ENCODE measurements at regions not wholly inside any gene's neighbourhood (a gene's known extent, or its start where the extent isn't known, plus 50 kb on each side); places are given as distances from the start of the nearest gene placed in this dataset.

DNA sequence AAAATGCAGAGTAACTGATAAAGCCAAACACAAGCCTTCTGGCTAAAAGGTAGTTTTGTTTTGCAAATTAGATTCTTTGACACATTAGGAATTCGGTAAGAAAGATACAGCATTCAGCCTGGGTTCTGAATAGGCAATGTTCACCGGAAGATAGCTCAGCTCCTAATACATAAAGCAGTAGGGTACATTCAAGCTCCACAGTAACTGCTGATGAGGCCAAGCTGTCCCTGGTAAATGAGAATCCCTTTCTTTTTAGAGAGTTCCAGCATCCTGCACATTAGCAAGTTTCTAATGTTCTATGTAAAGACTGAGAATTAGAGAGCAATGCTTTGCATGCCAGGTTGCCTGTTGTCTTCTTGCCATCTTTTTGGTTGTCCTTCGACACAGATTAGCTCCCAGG, 316.3 kb upstream of the SLC14A2 start:
- DNase-seq (ENCODE audit: low read depth in 4 of 4, low spot score in 2 of 4) = no peak

DNA sequence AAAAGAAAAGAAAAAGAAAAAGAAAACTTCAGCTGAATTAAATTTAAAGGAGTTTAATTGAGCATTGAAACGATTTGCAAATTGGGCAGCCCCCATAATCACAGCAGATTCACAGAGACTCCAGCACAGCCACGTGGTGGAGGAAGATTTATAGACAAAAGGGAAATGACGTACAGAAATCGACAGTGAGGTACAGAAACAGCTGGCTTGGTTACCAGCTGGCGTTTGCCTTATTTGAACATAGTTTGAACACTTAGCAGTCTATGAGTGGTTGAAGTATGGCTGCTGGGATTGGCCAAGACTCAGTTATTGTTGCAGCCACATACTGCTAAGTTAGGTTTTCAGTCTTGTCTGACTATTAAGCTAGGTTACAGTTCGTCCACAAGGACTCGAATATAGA, 312.2 kb upstream of the SLC14A2 start:
- no peak for DNase-seq (ENCODE audit: low read depth in 4 of 4, low spot score in 2 of 4)

DNA sequence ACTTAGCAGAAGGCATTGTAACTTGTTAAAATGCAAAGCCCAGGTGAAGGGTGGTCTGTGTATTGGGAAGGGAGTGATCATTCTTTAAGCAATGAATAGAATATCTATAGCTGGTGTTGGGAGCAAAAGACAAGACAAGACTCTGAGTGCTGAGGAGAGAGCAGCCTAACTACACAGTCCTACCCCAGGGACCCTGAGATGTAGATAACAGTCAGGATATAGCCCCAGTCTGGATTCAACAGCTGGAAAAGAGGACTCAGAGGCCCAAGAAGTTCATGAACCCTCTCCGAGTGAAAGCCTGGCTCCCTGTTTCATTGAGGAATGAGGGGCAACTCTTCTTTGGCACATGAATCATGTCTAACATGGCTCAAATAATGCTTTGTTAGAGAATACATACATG, 310.7 kb upstream of the SLC14A2 start:
- no peak for DNase-seq (ENCODE audit: low read depth in 4 of 4, low spot score in 2 of 4)

DNA sequence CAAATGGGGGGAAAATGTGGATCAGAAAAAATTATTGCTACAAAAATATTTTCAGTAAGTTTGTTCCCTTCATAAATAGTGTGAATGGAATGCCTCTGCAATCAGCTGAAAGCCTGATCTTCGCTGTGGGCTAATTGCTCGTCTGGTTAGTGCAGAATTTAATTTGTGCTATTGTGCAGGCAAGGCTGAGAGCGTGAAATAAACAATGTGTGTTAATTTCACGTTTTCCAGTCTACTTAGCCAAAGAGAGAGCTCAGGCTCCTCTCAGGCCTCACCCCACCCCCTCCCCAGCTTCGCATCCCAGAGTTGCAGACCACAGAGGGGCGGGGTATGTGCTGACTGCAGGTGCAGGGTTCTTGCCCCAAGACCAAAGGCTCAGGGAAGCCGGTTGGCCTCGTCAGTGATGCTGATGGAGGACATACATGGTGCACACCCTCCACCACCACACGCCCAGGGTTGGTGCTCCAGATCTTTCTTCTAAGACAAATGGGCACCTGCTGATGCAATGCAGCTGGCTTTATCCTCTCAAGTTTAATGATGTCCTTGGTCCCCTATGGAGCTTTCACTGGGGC, 302.6 kb upstream of the SLC14A2 start:
- no peak for DNase-seq (ENCODE audit: low read depth in 4 of 4, low spot score in 2 of 4)

DNA sequence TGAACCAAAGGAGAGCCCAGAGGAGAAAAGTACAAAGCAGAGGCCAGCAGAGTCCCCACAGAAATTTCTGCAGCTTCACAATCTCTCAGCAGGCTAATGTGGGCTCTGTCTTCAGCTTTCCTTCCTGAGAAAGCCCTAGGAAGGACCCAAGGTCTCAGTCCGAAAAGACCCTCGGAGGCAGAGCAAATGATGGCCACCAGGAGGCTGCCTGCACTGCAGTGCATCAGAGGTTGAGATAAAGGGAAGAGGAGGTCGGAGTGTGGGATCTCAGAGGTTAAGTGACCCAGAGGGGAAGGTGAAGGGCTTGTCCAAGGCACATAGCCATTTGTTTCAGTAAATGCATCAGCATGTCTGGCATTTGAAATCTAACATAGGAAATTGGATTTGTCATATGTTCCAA, 299.1 kb upstream of the SLC14A2 start:
- DNase-seq (ENCODE audit: low read depth in 4 of 4, low spot score in 2 of 4) = no peak

DNA sequence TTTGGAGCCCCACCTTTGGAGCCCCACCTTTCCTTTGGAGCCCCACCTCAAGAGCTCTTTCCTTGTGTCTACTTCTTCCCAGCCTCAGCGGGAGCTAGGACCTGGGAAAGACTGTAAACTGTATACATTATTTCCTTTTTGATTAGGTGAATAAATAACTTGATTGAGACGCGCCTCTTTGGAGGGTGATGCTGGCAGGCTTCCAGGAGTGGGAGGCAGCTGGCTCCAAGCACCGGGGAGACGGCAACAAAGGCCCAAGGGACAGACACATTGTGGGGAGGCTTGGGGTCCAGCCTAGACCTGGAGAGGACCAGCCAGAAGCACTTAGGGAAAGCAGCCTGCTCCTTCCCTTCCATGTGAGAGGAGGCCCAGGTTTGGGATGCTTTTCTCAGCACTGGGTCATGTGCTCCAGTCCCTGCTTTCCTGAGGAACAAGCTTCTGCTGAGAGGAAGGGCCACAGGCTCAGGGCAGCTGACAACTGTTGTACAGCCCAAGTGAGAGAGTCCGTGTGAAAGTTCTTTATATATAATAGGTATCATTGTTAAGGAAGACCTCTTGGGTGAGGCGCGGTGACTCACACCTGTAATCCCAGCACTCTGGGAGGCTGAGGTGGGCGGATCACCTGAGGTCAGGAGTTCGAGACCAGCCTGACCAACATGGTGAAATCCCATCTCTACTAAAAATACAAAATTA, 297.2 kb upstream of the SLC14A2 start:
- no peak for DNase-seq (ENCODE audit: low read depth in 4 of 4, low spot score in 2 of 4)

DNA sequence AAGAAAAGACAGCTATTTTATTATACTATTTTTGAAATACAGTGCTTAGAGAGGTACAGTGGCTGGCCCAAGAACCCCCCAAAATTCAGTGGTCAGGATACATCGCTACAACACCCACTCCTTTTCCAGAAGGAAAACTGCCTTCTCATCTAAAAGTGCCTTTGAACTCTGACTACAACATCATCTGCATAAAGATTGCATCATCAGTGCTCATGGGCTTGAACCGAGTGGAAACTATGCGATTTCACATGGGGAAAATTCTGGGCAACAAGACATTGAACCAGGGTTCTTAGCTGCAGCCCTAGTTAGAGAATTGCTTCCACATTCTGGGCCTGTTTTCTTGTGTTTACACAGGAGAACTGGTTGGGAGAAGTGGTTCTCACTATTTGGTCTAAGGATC, 294.6 kb upstream of the SLC14A2 start:
- DNase-seq (ENCODE audit: low read depth in 4 of 4, low spot score in 2 of 4) = no peak

DNA sequence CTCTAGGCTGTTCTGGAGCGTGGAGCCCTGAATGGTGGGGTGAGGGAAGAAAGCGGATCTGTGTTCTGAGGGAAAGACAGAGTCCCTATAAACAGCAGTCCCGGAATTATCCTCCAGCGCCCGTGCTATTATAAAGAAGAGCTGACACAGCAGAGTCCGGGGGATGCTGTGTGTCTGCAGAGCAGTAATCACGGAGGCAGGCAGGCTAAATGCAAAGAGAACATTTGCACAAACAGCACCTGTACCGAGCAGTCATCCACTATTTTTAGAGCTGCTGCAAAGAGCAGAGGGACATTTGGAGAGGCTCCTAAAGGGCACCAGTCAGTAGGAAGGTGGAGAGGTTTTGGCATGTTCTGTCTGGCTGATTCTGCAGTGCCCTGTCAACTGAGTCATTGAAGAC, 293.8 kb upstream of the SLC14A2 start:
- no peak for DNase-seq (ENCODE audit: low read depth in 4 of 4, low spot score in 2 of 4)

DNA sequence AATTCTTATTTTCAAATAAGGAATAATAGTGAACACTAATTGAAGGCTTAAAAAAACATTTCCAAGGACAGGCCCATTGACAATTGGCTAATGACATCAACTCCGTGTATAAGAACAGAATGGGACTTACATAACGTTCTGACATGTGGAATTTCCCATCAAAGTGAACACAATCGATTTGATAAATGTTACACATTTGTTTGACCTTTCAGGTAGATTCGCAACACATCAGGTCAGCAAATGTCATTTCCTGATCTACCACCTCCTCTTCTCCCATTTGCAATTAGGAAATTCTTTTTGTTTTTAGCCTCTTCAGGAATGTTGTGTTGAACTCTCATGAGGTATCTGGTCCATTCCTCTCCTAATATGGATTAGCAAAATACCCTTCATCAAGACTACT, 292.9 kb upstream of the SLC14A2 start:
- DNase-seq (ENCODE audit: low read depth in 4 of 4, low spot score in 2 of 4) = no peak

DNA sequence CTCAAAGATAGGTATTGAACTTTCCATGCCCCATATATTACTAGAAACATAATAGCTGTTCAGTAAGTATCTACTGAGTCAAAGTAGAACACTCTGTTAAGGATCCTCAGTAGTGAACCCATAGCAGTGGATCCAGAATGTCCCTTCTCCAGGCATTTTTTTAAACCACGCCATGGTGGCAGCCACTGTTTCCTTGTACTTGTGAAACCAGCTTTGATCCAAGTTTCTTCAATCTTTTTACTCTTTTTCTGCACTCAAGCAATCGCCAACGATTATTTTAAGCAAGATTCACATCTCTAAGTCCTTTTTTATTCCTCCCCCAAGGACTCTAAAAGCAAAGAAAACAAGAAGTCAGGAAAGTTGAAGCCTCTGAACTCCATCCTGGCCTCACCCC, 291.2 kb upstream of the SLC14A2 start:
- DNase-seq (ENCODE audit: low read depth in 4 of 4, low spot score in 2 of 4) = no peak

DNA sequence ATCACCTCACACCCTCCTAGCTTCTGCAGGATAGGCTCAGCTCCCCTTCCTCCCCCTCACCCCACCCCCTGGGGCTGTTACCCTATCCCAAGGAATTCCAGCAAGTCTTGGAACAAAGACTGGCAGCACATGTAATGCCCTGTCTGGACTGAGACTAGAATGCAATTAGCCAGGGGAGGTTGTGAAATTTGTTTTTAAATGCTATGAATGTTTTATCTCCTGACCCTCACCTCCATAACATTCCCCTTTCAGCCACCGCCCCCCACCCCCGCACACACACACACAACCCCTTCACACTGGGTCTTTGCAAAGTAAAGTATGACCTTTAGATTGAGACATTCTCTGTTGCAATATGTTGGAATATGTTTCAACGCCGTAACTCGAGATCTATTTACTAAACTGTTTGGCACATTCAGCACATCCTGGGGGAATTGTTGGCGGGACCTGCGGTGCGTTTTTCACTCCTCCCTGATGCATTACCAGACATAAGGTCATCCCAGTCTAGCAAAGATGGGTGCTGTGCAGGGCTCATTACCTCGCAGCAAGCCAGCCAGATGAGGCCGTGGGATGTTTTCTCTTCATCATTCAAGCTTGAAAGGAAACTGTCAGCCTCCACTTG, 290.7 kb upstream of the SLC14A2 start:
- DNase-seq (ENCODE audit: low read depth in 4 of 4, low spot score in 2 of 4) = peak; percentile 44 to 72 (median 66)

DNA sequence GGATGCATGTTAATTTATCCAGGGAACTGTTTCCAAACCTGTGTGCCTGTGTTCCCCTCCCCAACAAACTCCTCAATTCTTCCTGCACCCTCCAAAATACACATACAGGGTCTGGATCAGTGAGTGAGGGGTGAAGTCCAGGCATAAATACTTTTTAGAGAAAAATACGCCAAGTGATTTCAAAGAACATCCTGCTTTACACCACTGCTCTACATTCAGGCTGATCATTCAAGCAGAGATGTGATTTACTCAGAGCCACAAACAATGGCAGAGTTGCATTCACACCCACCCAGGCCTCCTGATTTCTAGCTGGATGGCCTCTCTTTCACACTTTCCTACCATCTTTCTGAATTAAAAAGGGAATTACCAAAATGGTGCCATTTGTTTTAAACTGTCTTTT, 289.5 kb upstream of the SLC14A2 start:
- peak in 1 of 4 donors; percentile 33 for DNase-seq (ENCODE audit: low read depth in 4 of 4, low spot score in 2 of 4)

DNA sequence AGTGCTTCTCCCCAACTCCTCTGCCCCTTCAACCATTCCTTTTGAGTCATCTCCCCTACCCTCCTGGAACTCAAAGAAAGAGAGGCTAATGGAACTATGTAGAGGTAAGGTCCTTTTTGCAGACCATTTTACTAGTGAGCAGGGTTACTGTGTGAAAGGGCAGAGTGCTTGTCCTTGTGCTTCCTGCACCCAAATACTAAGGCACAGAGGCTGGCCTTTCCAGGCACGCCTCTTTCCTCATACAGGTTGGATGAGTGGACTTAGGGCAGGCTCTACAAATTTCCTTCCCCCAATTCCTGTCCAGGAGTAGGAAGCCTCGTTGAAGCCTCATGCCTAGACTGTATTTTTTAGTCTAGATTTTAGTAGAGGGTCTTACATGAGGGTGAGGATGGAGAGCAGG, 288.8 kb upstream of the SLC14A2 start:
- no peak for DNase-seq (ENCODE audit: low read depth in 4 of 4, low spot score in 2 of 4)

DNA sequence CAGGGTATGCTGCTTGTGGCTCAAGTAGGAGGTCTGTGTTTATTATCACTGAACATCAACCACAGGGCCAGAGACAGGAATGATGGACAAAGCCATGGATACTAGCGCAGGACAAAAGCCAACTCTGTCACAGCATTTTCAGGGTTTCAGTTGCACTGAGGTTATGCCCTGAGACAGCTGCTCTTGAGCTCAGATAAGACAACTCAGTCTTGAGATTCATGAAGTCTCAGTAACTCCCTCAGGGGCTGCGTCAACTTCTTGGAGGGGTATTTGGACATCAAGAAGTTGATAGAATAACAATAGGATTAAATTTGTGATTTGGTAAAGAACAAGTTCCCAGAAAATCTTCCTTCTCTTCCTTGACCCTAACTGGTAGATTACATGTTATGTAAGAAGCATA, 287.0 kb upstream of the SLC14A2 start:
- DNase-seq (ENCODE audit: low read depth in 4 of 4, low spot score in 2 of 4) = no peak

DNA sequence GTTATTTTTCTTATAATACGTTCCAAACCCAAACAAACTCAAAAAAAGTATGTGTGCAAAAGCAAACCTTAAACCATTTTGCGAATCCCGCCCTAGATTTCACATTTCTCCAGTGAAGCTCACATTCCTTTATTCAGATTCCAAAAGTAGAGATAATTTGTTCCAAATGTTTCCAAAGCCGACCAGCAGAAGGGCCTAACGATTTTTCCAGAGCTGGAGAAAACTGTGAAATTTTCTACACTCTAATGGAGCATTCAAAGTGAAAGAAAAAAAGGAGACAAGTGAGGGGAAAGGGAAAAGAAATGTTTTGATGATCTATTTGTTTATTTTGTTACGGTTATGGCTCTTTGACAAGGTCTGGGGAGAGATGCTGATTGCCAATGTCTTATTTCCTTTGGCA, 286.5 kb upstream of the SLC14A2 start:
- DNase-seq (ENCODE audit: low read depth in 4 of 4, low spot score in 2 of 4) = no peak

DNA sequence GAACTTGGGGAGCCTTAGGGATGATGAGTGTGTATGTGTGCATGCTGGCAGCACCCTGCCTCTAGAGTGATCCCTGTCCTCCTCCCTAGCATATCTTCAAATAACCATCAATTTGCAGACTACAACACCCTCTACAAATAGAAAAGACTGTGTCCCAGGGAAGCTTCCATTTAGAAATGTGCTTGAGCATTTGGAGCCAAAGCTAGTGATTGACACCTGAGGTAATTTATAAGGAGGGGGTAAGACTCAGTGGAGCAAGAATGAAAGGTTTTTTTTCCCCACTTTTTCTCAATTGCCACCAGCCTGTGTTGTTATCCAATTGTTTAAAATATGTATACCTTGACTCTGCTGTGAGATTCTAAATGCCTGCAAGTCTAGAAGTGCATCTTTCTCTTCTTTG, 286.0 kb upstream of the SLC14A2 start:
- DNase-seq (ENCODE audit: low read depth in 4 of 4, low spot score in 2 of 4) = no peak

DNA sequence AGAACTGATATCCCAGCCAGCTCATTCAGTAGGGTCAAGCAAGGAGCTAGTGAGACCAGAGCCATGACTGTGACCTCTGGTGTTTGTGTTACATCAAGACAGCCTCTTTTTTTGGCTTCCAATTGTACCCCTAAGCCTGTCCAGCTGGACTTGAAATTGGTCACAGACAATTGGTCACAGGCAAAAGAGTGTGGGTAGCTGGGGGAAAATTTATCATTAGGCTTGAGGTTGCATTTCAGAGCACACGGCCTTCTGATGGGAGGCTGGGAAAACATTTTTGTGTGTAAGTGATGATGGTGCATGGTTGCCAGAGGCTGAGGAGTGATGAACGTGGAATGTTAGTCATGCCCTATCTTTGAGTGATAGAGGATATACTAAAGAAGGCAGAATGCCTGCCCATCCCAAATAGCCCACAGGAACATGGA, 285.1 kb upstream of the SLC14A2 start:
- DNase-seq (ENCODE audit: low read depth in 4 of 4, low spot score in 2 of 4) = no peak

DNA sequence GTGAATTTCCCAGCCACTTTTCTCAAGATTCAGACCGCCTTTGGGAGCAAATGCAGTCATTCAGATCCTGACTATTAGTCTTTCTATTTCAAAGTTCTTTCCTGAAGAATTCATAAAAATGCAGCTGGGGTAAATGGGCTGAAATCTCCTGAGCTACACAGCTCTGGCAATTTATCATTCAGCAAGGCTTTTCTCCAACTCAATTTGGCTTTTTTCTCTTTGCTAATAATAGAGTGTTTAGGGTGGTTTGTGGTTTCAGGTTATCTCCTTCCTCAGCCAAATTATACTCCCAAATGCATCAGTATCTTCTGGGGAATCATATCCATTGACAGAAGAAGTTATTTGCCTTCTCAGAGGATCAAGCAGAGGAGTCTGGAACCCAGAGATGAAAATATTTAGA, 282.4 kb upstream of the SLC14A2 start:
- no peak for DNase-seq (ENCODE audit: low read depth in 4 of 4, low spot score in 2 of 4)

DNA sequence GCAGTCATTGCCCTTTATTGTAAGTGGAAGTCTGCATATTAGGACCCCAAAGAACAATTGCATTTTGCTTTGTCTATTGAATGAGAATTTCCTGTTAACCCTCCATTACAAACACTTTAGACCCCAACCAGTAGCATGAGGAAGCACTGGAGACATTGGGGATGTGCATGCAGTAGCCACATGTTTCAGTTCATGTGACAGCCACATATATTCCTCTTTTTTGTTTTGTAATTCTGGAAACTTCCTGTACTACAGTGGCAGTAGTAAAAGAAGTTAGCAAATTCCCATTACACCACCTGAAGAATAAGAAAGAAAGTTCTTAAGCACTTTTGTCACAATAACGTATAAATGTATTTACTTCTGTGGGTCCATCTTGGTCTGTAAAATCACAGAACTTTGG, 281.1 kb upstream of the SLC14A2 start:
- DNase-seq (ENCODE audit: low read depth in 4 of 4, low spot score in 2 of 4) = no peak

DNA sequence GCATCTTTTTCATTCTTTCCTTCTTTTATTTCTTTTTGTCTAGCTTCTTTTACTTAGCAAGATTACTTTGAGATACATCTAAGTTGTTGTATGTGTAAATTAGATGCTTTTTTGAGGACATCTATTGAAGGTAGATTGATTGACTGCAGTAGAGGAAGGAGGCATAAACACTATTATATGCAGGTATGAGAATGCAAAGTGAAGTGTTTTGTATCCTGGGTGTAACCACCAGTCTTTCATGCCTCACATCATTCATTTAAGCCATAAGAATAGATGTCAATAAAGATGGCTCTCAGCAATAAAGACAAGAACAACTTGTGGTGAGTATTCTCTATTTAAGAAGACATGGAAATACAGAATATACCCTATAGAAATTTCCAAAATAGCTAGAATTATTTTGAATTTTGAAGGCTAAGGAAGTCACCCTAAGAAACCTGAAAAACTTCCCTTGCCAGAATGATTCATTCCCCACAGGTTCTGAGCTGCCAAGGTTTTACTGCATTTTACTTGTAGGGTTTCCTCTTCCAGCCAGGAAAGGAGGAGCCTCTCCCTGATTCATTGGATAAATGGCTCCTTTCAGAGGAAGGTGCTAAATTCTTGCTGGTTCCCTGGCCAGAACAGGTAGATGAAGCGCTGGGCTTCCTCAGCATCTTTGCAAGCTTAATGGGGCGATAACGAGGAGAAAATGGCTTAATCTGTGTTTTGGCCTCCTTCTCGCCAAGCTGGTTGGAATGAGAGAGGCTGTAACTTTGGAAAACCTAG, 279.8 kb upstream of the SLC14A2 start:
- no peak for DNase-seq (ENCODE audit: low read depth in 4 of 4, low spot score in 2 of 4)

DNA sequence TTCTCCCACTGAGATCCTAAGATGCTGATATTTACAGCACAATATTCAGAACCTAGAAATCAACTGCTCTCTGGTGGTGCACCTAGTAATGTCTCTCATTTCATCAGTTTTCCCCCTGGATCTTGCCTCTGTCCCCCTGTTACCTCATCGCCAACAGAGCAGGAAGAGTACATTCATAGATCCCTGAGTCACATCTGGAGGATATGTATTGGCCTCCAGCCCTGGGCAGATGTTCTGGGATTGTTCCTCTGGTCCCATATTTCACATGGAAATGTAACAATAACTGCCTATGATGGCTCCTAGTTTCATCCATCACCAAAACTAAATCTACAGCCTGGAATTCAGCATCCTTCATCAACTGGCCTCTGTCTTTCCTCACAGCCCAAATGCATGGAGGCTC, 278.8 kb upstream of the SLC14A2 start:
- no peak for DNase-seq (ENCODE audit: low read depth in 4 of 4, low spot score in 2 of 4)

DNA sequence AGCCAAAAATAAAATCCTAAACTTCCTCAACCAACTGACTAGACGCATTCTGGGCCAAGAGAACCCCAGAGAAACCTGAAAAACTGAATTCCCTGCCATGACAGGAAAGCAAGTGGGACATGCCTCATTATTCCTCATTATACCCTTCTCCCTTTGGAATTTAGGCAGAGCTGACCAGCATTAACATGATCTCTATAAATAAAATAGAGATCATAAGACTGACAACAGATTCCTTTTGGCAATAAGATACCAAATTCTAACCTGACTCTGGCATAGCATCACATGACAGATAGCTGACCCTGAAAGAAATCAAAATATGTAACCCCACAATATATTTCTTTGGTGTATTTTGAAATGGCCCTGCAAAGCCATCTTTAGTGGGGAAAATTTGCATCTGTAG, 277.8 kb upstream of the SLC14A2 start:
- DNase-seq (ENCODE audit: low read depth in 4 of 4, low spot score in 2 of 4) = no peak

Data from left renal cortex interstitium (tissue), 4 donors.